SK-N-SH treated with all-trans-retinoic acid at 6 μM for 48 hours (cell line): ENCODE measurements at regions not wholly inside any gene's neighbourhood (a gene's known extent, or its start where the extent isn't known, plus 50 kb on each side); places are given as distances from the start of the nearest gene placed in this dataset.

ENCODE experiments used
- ATAC-seq: fragments of 200-7000 bp; cut with Tn5 transposase; 3 replicates; pipeline ENCODE4 v1.9.1; 2020; ENCODE audit warnings: mild to moderate bottlenecking, moderate library complexity
- BACH2 ChIP-seq: fragments of 250-450 bp; sonication (Bioruptor Pico); IDR thresholded peaks from 2 replicates; pipeline ENCODE4 v1.9.0; 2021; ENCODE audit warnings: mild to moderate bottlenecking, borderline replicate concordance
- CREB5 ChIP-seq: fragments of 250-450 bp; sonication (Bioruptor Pico); IDR thresholded peaks from 2 replicates; pipeline ENCODE4 v1.5.1; 2020; ENCODE audit warnings: low read depth, mild to moderate bottlenecking, moderate library complexity
- CSDC2 ChIP-seq: fragments of 250-450 bp; sonication (Bioruptor Pico); IDR thresholded peaks from 2 replicates; pipeline ENCODE4 v1.5.0; 2020; ENCODE audit warnings: mild to moderate bottlenecking, moderate library complexity
- CSRNP3 ChIP-seq: fragments of 250-450 bp; sonication (Bioruptor Pico); IDR thresholded peaks from 2 replicates; pipeline ENCODE4 v1.5.1; 2021; ENCODE audit warnings: mild to moderate bottlenecking, moderate library complexity
- ESRRG ChIP-seq: fragments of 250-450 bp; sonication (Bioruptor Pico); IDR thresholded peaks from 2 replicates; pipeline ENCODE4 v1.6.1; 2021; ENCODE audit warnings: mild to moderate bottlenecking
- GLIS3 ChIP-seq: fragments of 250-450 bp; sonication (Bioruptor Pico); IDR thresholded peaks from 2 replicates; pipeline ENCODE4 v1.5.0; 2020; ENCODE audit warnings: mild to moderate bottlenecking, moderate library complexity
- ISL1 ChIP-seq: fragments of 250-450 bp; sonication (Bioruptor Pico); IDR thresholded peaks from 2 replicates; pipeline ENCODE4 v2.1.2; 2022; ENCODE audit warnings: mild to moderate bottlenecking, moderate library complexity
- OSR1 ChIP-seq: fragments of 250-450 bp; sonication (Bioruptor Pico); IDR thresholded peaks from 2 replicates; pipeline ENCODE4 v1.8.0; 2022; ENCODE audit warnings: moderate library complexity, mild to moderate bottlenecking, inconsistent platforms
- PATZ1 ChIP-seq: fragments of 250-450 bp; sonication (Bioruptor Pico); IDR thresholded peaks from 2 replicates; pipeline ENCODE4 v1.8.0; 2020; ENCODE audit warnings: mild to moderate bottlenecking, moderate library complexity, borderline replicate concordance
- POU6F1 ChIP-seq: fragments of 250-450 bp; sonication (Bioruptor Pico); IDR thresholded peaks from 2 replicates; pipeline ENCODE4 v1.8.0; 2021; ENCODE audit warnings: low read depth, mild to moderate bottlenecking, moderate library complexity, borderline replicate concordance
- PPARA ChIP-seq: fragments of 250-450 bp; sonication (Bioruptor Pico); IDR thresholded peaks from 2 replicates; pipeline ENCODE4 v1.5.0; 2020; ENCODE audit warnings: mild to moderate bottlenecking, borderline replicate concordance
- RARB ChIP-seq: fragments of 250-450 bp; sonication (Bioruptor Pico); IDR thresholded peaks from 2 replicates; pipeline ENCODE4 v1.8.0; 2021; ENCODE audit warnings: mild to moderate bottlenecking, moderate library complexity
- SNAI2 ChIP-seq: fragments of 250-450 bp; sonication (Bioruptor Pico); IDR thresholded peaks from 2 replicates; pipeline ENCODE4 v1.5.0; 2020; ENCODE audit warnings: mild to moderate bottlenecking, moderate library complexity
- TCF4 ChIP-seq: fragments of 250-450 bp; sonication (Bioruptor Pico); IDR thresholded peaks from 2 replicates; pipeline ENCODE4 v1.8.0; 2021; ENCODE audit warnings: mild to moderate bottlenecking, moderate library complexity, borderline replicate concordance
- TOX ChIP-seq: fragments of 250-450 bp; sonication (Bioruptor Pico); IDR thresholded peaks from 2 replicates; pipeline ENCODE4 v1.8.0; 2021; ENCODE audit warnings: mild to moderate bottlenecking, moderate library complexity, borderline replicate concordance
- TSHZ2 ChIP-seq: fragments of 250-450 bp; sonication (Bioruptor Pico); IDR thresholded peaks from 2 replicates; pipeline ENCODE4 v1.5.0; 2020; ENCODE audit warnings: mild to moderate bottlenecking, moderate library complexity
- ZC3H10 ChIP-seq: fragments of 250-450 bp; sonication (Bioruptor Pico); IDR thresholded peaks from 2 replicates; pipeline ENCODE4 v1.5.1; 2021; ENCODE audit warnings: mild to moderate bottlenecking, moderate library complexity
- ZFP3 ChIP-seq: fragments of 250-450 bp; sonication (Bioruptor Pico); IDR thresholded peaks from 2 replicates; pipeline ENCODE4 v1.5.0; 2020; ENCODE audit warnings: mild to moderate bottlenecking, moderate library complexity
- ZFP30 ChIP-seq: fragments of 450-650 bp; formaldehyde crosslinking; IDR thresholded peaks from 2 replicates; pipeline ENCODE4 v1.5.0; 2022; ENCODE audit warnings: mild to moderate bottlenecking, moderate library complexity
- ZNF565 ChIP-seq: fragments of 450-650 bp; formaldehyde crosslinking; conservative IDR thresholded peaks from 2 replicates; pipeline ENCODE4 v1.5.0; 2020; ENCODE audit warnings: low read depth, mild to moderate bottlenecking, moderate library complexity
- ZNF70 ChIP-seq: fragments of 450-650 bp; formaldehyde crosslinking; IDR thresholded peaks from 2 replicates; pipeline ENCODE4 v1.5.0; 2020; ENCODE audit warnings: mild to moderate bottlenecking, moderate library complexity
- ZNF8 ChIP-seq: fragments of 450-650 bp; formaldehyde crosslinking; IDR thresholded peaks from 2 replicates; pipeline ENCODE4 v1.5.0; 2020; ENCODE audit warnings: mild to moderate bottlenecking, moderate library complexity

GRCh38 chr9:99637641-99638040, 184.0 kb upstream of the NR4A3 start (continued):
- TF ChIP-seq TSHZ2 (CRISPR knock-in tag), result no peak
- no peak for TF ChIP-seq ZFP3
- no peak for TF ChIP-seq GLIS3

GRCh38 chr9:99638971-99639370, 182.7 kb upstream of the NR4A3 start:
- no peak for TF ChIP-seq ZNF70 (CRISPR knock-in tag)
- no peak for TF ChIP-seq TSHZ2 (CRISPR knock-in tag)
- no peak for TF ChIP-seq GLIS3
- TF ChIP-seq ESRRG (CRISPR knock-in tag), result no peak
- no peak for TF ChIP-seq BACH2 (CRISPR knock-in tag)
- TF ChIP-seq TCF4 (CRISPR knock-in tag), result no peak
- TF ChIP-seq ZC3H10 (CRISPR knock-in tag), result no peak
- TF ChIP-seq ZNF565 (CRISPR knock-in tag), result no peak
- no peak for TF ChIP-seq RARB (CRISPR knock-in tag)
- TF ChIP-seq SNAI2 (CRISPR knock-in tag), result no peak
- no peak for TF ChIP-seq CSDC2
- TF ChIP-seq CSRNP3 (CRISPR knock-in tag), result no peak
- no peak for TF ChIP-seq CREB5 (CRISPR knock-in tag)
- TF ChIP-seq TOX, result no peak
- no peak for TF ChIP-seq OSR1 (CRISPR knock-in tag)
- no peak for TF ChIP-seq ZFP30 (CRISPR knock-in tag)
- TF ChIP-seq PATZ1, result no peak
- TF ChIP-seq PPARA (CRISPR knock-in tag), result no peak
- TF ChIP-seq ISL1 (CRISPR knock-in tag), result no peak
- TF ChIP-seq ZNF8 (CRISPR knock-in tag), result no peak
- TF ChIP-seq, all 23 proteins: peak for 0
- no peak for ATAC-seq

GRCh38 chr9:99647604-99648003, 174.1 kb upstream of the NR4A3 start:
- ATAC-seq, result no peak
- TF ChIP-seq ZC3H10 (CRISPR knock-in tag) (no peak), ZNF8 (CRISPR knock-in tag) (no peak), SNAI2 (CRISPR knock-in tag) (no peak), ISL1 (CRISPR knock-in tag) (no peak), CSDC2 (no peak), CREB5 (CRISPR knock-in tag) (no peak), POU6F1 (CRISPR knock-in tag) (no peak), ZNF565 (CRISPR knock-in tag) (no peak), TOX (no peak), PPARA (CRISPR knock-in tag) (no peak)
